Motor neuron (in vitro differentiated cells): ENCODE measurements at regions not wholly inside any gene's neighbourhood (a gene's known extent, or its start where the extent isn't known, plus 50 kb on each side); places are given as distances from the start of the nearest gene placed in this dataset.
"Not testable (repeated sequence)": the region's sequence is repeated elsewhere in the genome, so short reads cannot be mapped to it uniquely, and the experiment has no call there.

Experiments
- ATAC-seq, 8 experiments: fragments of 200-7000 bp; cut with Tn5 transposase; replicated peaks in 6 of 8; 2 replicates each; pipeline ENCODE4 v1.8.0; 2021; ENCODE audit warnings: mild to moderate bottlenecking in 8 of 8, moderate library complexity in 8 of 8
- H3K27ac ChIP-seq, 2 donors: fragments of 250-450 bp; sonication (Bioruptor Pico); 2 replicates each; pipeline ENCODE4 v1.9.0; 2021; ENCODE audit warnings: antibody characterized with exemption in 2 of 2, mild to moderate bottlenecking in 2 of 2, moderate library complexity in 1 of 2
- H3K4me1 ChIP-seq, 2 donors: fragments of 250-450 bp; sonication (Bioruptor Pico); replicated peaks in 1 of 2; 2 replicates each; pipeline ENCODE4 v1.6.1; 2021; ENCODE audit warnings: antibody characterized with exemption in 2 of 2, mild to moderate bottlenecking in 2 of 2, moderate library complexity in 1 of 2
- H3K4me3 ChIP-seq, 5 donors: fragments of 250-450 bp; sonication (Bioruptor Pico); 2 replicates each; pipeline ENCODE4 v1.9.0; 2021; ENCODE audit warnings: antibody characterized with exemption in 5 of 5, mild to moderate bottlenecking in 5 of 5, moderate library complexity in 4 of 5
- WGBS, 10 experiments: fragments of 450-650 bp; shearing (Covaris generic); methylation state at CpG; one replicate each; pipeline ENCODE4 v1.0.0; 2022; 5-methylcytosine and 5-hydroxymethylcytosine counted together
- in situ Hi-C, 9 experiments: fragments of 400-800 bp; cut with MboI; loops; one replicate each; pipeline ENCODE4 v1.15.0; 2021; ENCODE audit warnings: low sequenced_read_pairs in 9 of 9, low pct_unique_long_range_greater_than_20kb in 2 of 9; ENCODE audit not compliant: unreplicated experiment in 9 of 9

- 4 to 100% (median 58%) methylated on average over 1 to 3 of the region's 3 CpGs for WGBS, 10 experiments
- no peaks in the 10 kb centered on the region for H3K4me1 ChIP-seq
- H3K27ac ChIP-seq, result no peak overlapping the region
- no peak for ATAC-seq
- in situ Hi-C loops, result no loop called here
- H3K4me3 ChIP-seq, result no peak overlapping the region
These were observed 205.9 kb downstream of the ANXA1 start for GRCh38 chr9:73357607-73358006.

- no peaks in the 10 kb centered on the region for H3K4me1 ChIP-seq
- no peak overlapping the region for H3K4me3 ChIP-seq
- 0 to 71% (median 25%) methylated on average over 1 of the region's 1 CpG; no CpG with 5 or more reads in 4 of the 10 experiments for WGBS, 10 experiments
- peak in 4 of 8 experiments; percentile 9 to 78 (median 64) for ATAC-seq
- in situ Hi-C loops, result no loop called here
- no peak overlapping the region for H3K27ac ChIP-seq
These were observed 218.4 kb downstream of the ANXA1 start for GRCh38 chr9:73370053-73370452.

- in situ Hi-C loops, result no loop called here
- H3K4me1 ChIP-seq, result no peaks in the 10 kb centered on the region
- H3K4me3 ChIP-seq, result no peak overlapping the region
- no peak for ATAC-seq
- 0 to 92% (median 31%) methylated on average over 1 to 2 of the region's 2 CpGs for WGBS, 10 experiments
- H3K27ac ChIP-seq, result no peak overlapping the region
These were observed 220.1 kb downstream of the ANXA1 start for GRCh38 chr9:73371801-73372200.

- Histone ChIP-seq H3K4me3 (no peak overlapping the region), H3K27ac (no peak overlapping the region), H3K4me1 (no peaks in the 10 kb centered on the region)
- no peak for ATAC-seq
- 0 to 75% (median 64%) methylated on average over 1 to 3 of the region's 3 CpGs; no CpG with 5 or more reads in 5 of the 10 experiments for WGBS, 10 experiments
- in situ Hi-C loops, result loop anchor here in 1 of 9 experiments (25.0 kb wide), 1 partner anchor 182 kb away; no protein-coding TSS in a partner anchor
These were observed 228.7 kb downstream of the ANXA1 start for GRCh38 chr9:73380411-73380810.

- no peaks in the 10 kb centered on the region for H3K4me1 ChIP-seq
- no peak for ATAC-seq
- 0 to 96% (median 90%) methylated on average over 1 to 3 of the region's 4 CpGs; no CpG with 5 or more reads in 2 of the 10 experiments for WGBS, 10 experiments
- in situ Hi-C loops, result no loop called here
- no peak overlapping the region for H3K27ac ChIP-seq
- H3K4me3 ChIP-seq, result no peak overlapping the region
These were observed 250.7 kb downstream of the ANXA1 start for GRCh38 chr9:73402081-73403028.

- Histone ChIP-seq H3K4me1 (peaks cover 0 to 6% of the 10 kb centered on the region in 2 donors), H3K4me3 (no peak overlapping the region), H3K27ac (no peak overlapping the region)
- no peak for ATAC-seq
- WGBS, 10 experiments, result 16 to 100% (median 60%) methylated on average over 1 to 2 of the region's 2 CpGs; no CpG with 5 or more reads in 1 of the 10 experiments
- in situ Hi-C loops, result no loop called here
These were observed 259.8 kb downstream of the ANXA1 start for GRCh38 chr9:73411494-73411893.

GRCh38 chr9:73412874-73413273, 261.2 kb downstream of the ANXA1 start:
- in situ Hi-C loops, result no loop called here
- H3K27ac ChIP-seq, result no peak overlapping the region
- peaks cover 0 to 6% of the 10 kb centered on the region in 2 donors for H3K4me1 ChIP-seq
- no peak overlapping the region for H3K4me3 ChIP-seq
- ATAC-seq, result no peak

- in situ Hi-C loops, result no loop called here
- ATAC-seq, result peak in 1 of 8 experiments; percentile 37
- Histone ChIP-seq H3K4me1 (peaks cover 0 to 7% of the 10 kb centered on the region in 2 donors), H3K27ac (no peak overlapping the region), H3K4me3 (no peak overlapping the region)
- 0 to 100% (median 50%) methylated on average over 1 of the region's 1 CpG; no CpG with 5 or more reads in 3 of the 10 experiments for WGBS, 10 experiments
These were observed 272.2 kb downstream of the ANXA1 start for GRCh38 chr9:73423891-73424290.

- in situ Hi-C loops, result no loop called here
- Histone ChIP-seq H3K4me1 (peaks cover 0 to 7% of the 10 kb centered on the region in 2 donors), H3K27ac (no peak overlapping the region), H3K4me3 (no peak overlapping the region)
- 0 to 42% (median 0%) methylated on average over 2 to 5 of the region's 5 CpGs for WGBS, 10 experiments
- peak in 5 of 8 experiments; percentile 96 to 97 (median 96) for ATAC-seq
These were observed 274.6 kb downstream of the ANXA1 start for GRCh38 chr9:73426269-73426668.

- no peak overlapping the region for H3K4me3 ChIP-seq
- in situ Hi-C loops, result no loop called here
- 0 to 100% (median 60%) methylated on average over 1 to 2 of the region's 2 CpGs; no CpG with 5 or more reads in 1 of the 10 experiments for WGBS, 10 experiments
These were observed 283.2 kb downstream of the ANXA1 start for GRCh38 chr9:73434826-73435225.

GRCh38 chr9:73437758-73438157, 286.1 kb downstream of the ANXA1 start:
- in situ Hi-C loops, result no loop called here
- WGBS, 10 experiments, result 25 to 93% (median 78%) methylated on average over 1 of the region's 1 CpG; no CpG with 5 or more reads in 3 of the 10 experiments
- ATAC-seq, result no peak
- no peak overlapping the region for H3K4me3 ChIP-seq
- H3K27ac ChIP-seq, result no peak overlapping the region
- H3K4me1 ChIP-seq, result no peaks in the 10 kb centered on the region

More at GRCh38 chr9:73434826-73435225, 283.2 kb downstream of the ANXA1 start:
- ATAC-seq, result no peak
- Histone ChIP-seq H3K4me1 (no peaks in the 10 kb centered on the region), H3K27ac (no peak overlapping the region)

GRCh38 chr9:73439839-73440238, 288.2 kb downstream of the ANXA1 start:
- in situ Hi-C loops, ATAC-seq, H3K4me1 ChIP-seq, H3K27ac ChIP-seq, H3K4me3 ChIP-seq: not testable (repeated sequence)
- 93% methylated on average over 3 of the region's 6 CpGs; no CpG with 5 or more reads in 9 of the 10 experiments for WGBS, 10 experiments

- WGBS, 10 experiments, result 14 to 100% (median 81%) methylated on average over 1 of the region's 1 CpG; no CpG with 5 or more reads in 2 of the 10 experiments
- in situ Hi-C loops, result no loop called here
- Histone ChIP-seq H3K27ac (no peak overlapping the region), H3K4me3 (no peak overlapping the region), H3K4me1 (no peaks in the 10 kb centered on the region)
- ATAC-seq, result no peak
These were observed 289.6 kb downstream of the ANXA1 start for GRCh38 chr9:73441223-73441622.
